ENCODE measurements at regions not wholly inside any gene's neighbourhood (a gene's known extent, or its start where the extent isn't known, plus 50 kb on each side); places are given as distances from the start of the nearest gene placed in this dataset.

DNA sequence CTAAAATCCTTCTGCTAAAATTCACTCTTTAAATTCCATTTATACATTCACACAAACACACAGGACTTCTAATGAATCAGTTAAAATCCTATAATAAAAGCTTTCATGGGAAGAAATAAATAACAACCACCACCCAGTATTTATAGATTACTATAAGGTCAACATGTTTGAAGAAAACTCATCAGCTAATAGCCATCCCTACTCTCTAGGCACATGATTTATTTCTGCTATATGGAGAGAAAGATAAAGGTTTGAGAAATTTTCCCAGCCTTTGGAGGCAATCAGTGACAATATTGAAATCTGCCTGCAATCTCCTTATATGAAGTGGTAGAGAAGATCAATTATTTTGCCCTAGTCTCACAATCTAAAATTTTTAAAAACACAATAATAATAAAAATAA, 1038.9 kb upstream of the DIAPH2 start:
- TF ChIP-seq, protein P1, sequence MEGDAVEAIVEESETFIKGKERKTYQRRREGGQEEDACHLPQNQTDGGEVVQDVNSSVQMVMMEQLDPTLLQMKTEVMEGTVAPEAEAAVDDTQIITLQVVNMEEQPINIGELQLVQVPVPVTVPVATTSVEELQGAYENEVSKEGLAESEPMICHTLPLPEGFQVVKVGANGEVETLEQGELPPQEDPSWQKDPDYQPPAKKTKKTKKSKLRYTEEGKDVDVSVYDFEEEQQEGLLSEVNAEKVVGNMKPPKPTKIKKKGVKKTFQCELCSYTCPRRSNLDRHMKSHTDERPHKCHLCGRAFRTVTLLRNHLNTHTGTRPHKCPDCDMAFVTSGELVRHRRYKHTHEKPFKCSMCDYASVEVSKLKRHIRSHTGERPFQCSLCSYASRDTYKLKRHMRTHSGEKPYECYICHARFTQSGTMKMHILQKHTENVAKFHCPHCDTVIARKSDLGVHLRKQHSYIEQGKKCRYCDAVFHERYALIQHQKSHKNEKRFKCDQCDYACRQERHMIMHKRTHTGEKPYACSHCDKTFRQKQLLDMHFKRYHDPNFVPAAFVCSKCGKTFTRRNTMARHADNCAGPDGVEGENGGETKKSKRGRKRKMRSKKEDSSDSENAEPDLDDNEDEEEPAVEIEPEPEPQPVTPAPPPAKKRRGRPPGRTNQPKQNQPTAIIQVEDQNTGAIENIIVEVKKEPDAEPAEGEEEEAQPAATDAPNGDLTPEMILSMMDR (conservative IDR thresholded peaks at IDR 0.05), result no peak
- no peak for TF ChIP-seq ZFX (IDR thresholded peaks at IDR 0.05)

All from C4-2B (cell line).